Brain pericyte (primary cell): ENCODE measurements at regions not wholly inside any gene's neighbourhood (a gene's known extent, or its start where the extent isn't known, plus 50 kb on each side); places are given as distances from the start of the nearest gene placed in this dataset.
"Not testable (repeated sequence)": the region's sequence is repeated elsewhere in the genome, so short reads cannot be mapped to it uniquely, and the experiment has no call there.

Source experiments
- DNase-seq: peaks from one replicate; pipeline ENCODE4 v3.0.0-alpha.2; 2012; ENCODE audit warnings: low read depth, low spot score

- DNase-seq = no peak
Observed at GRCh38 chr2:595141-595815, 81.9 kb downstream of the TMEM18 start.

- no peak for DNase-seq
Observed at GRCh38 chr2:594297-594949, 82.8 kb downstream of the TMEM18 start.

GRCh38 chr2:593356-594026, 83.7 kb downstream of the TMEM18 start:
- DNase-seq = no peak

GRCh38 chr2:592737-593136, 84.5 kb downstream of the TMEM18 start:
- no peak for DNase-seq

- DNase-seq = no peak
Observed at GRCh38 chr2:590214-591175, 86.7 kb downstream of the TMEM18 start.

- no peak for DNase-seq
Observed at GRCh38 chr2:589281-590130, 87.7 kb downstream of the TMEM18 start.

- no peak for DNase-seq
Observed at GRCh38 chr2:588074-588645, 89.0 kb downstream of the TMEM18 start.

GRCh38 chr2:587087-587960, 89.9 kb downstream of the TMEM18 start:
- DNase-seq = no peak

GRCh38 chr2:586641-587076, 90.5 kb downstream of the TMEM18 start:
- DNase-seq = no peak

GRCh38 chr2:584863-585823, 92.1 kb downstream of the TMEM18 start:
- no peak for DNase-seq

- DNase-seq = no peak
Observed at GRCh38 chr2:583666-584065, 93.5 kb downstream of the TMEM18 start.

- DNase-seq = no peak
Observed at GRCh38 chr2:582792-583528, 94.2 kb downstream of the TMEM18 start.

- DNase-seq = not testable (repeated sequence)
Observed at GRCh38 chr2:582289-582688, 94.9 kb downstream of the TMEM18 start.

GRCh38 chr2:579961-580360, 97.2 kb downstream of the TMEM18 start:
- DNase-seq = no peak

- DNase-seq = no peak
Observed at GRCh38 chr2:579351-579886, 97.8 kb downstream of the TMEM18 start.

- no peak for DNase-seq
Observed at GRCh38 chr2:576292-576691, 100.9 kb downstream of the TMEM18 start.

GRCh38 chr2:575727-576236, 101.4 kb downstream of the TMEM18 start:
- no peak for DNase-seq
